ENCODE measurements at regions not wholly inside any gene's neighbourhood (a gene's known extent, or its start where the extent isn't known, plus 50 kb on each side); places are given as distances from the start of the nearest gene placed in this dataset.

- Mint-ChIP-seq H3K9me3 (no peaks in the 10 kb centered on the region), H3K36me3 (ENCODE audit: low read depth) (no peaks in the 10 kb centered on the region), H3K4me3 (no peak overlapping the region), H3K27ac (no peak overlapping the region), H3K4me1 (ENCODE audit: low read depth) (peaks cover 12% of the 10 kb centered on the region), H3K27me3 (ENCODE audit: insufficient read depth) (peaks cover 6% of the 10 kb centered on the region; the same call in 1 of the 2 replicates)
- no peak for DNase-seq
- TF ChIP-seq, protein P1, sequence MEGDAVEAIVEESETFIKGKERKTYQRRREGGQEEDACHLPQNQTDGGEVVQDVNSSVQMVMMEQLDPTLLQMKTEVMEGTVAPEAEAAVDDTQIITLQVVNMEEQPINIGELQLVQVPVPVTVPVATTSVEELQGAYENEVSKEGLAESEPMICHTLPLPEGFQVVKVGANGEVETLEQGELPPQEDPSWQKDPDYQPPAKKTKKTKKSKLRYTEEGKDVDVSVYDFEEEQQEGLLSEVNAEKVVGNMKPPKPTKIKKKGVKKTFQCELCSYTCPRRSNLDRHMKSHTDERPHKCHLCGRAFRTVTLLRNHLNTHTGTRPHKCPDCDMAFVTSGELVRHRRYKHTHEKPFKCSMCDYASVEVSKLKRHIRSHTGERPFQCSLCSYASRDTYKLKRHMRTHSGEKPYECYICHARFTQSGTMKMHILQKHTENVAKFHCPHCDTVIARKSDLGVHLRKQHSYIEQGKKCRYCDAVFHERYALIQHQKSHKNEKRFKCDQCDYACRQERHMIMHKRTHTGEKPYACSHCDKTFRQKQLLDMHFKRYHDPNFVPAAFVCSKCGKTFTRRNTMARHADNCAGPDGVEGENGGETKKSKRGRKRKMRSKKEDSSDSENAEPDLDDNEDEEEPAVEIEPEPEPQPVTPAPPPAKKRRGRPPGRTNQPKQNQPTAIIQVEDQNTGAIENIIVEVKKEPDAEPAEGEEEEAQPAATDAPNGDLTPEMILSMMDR (IDR thresholded peaks at IDR 0.05), result no peak
Measured at GRCh38 chr1:209421978-209422680, 161.4 kb upstream of the CAMK1G start.

- no peaks in the 10 kb centered on the region for H3K9me3 Mint-ChIP-seq
- H3K27ac Mint-ChIP-seq, result no peak overlapping the region
- no peak overlapping the region for H3K4me3 Mint-ChIP-seq
- DNase-seq, result no peak
- no peaks in the 10 kb centered on the region for H3K36me3 Mint-ChIP-seq (ENCODE audit: low read depth)
- TF ChIP-seq, protein P1 (IDR thresholded peaks at IDR 0.05), result no peak
- H3K27me3 Mint-ChIP-seq (ENCODE audit: insufficient read depth), result peaks cover 8% of the 10 kb centered on the region
- peaks cover 6% of the 10 kb centered on the region; the same call in 1 of the 2 replicates for H3K4me1 Mint-ChIP-seq (ENCODE audit: low read depth)
Measured at GRCh38 chr1:209425959-209426358, 157.6 kb upstream of the CAMK1G start.

DNA sequence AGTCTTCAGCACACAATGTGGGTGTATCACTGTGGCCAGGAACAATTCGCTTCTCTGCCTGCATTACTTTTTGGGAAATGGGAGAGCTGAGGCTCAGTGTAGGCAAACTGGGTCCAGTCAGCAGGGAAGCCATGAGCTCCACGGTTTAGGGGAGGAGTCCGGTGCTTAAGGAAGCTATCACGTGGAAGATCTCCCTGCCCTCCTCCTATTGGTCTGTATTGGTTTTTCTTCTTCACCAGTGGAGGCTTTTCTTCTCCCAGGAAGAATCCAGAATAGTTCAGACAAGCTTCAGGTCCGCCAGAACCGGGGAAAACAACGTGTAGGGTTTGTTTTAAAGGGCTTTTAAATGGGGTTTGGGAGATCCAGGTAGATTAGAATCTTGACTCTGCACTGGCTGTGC is 156.2 kb upstream of the CAMK1G start:
- Mint-ChIP-seq H3K4me1 (ENCODE audit: low read depth) (no peaks in the 10 kb centered on the region), H3K9me3 (no peaks in the 10 kb centered on the region), H3K27me3 (ENCODE audit: insufficient read depth) (peaks cover 8% of the 10 kb centered on the region), H3K4me3 (no peak overlapping the region), H3K27ac (no peak overlapping the region), H3K36me3 (ENCODE audit: low read depth) (no peaks in the 10 kb centered on the region)
- DNase-seq, result no peak
- TF ChIP-seq, protein P1 (IDR thresholded peaks at IDR 0.05), result no peak

DNA sequence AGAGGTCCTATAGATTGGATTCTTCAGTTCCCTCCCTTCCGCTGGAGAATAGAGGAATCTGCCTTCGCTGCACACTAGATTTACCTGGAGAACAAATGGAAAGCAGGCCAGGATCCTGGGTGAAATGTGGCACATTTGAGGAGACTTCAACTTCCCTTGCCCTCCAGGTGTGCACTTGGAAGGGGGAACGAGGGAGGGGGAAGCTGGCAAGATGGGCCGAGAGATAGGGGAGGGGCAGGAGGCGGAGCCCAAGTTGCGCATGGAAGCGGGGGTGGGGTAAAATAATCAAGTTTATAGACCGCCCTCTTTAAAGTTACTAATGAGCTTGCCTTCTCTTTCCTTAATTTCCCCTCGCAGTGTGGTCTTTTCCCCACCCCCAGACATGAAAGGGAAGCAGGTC is 155.7 kb upstream of the CAMK1G start:
- H3K4me3 Mint-ChIP-seq, result no peak overlapping the region
- H3K4me1 Mint-ChIP-seq (ENCODE audit: low read depth), result peaks cover 5% of the 10 kb centered on the region
- TF ChIP-seq, protein P1 (IDR thresholded peaks at IDR 0.05), result no peak
- H3K27ac Mint-ChIP-seq, result no peak overlapping the region
- no peaks in the 10 kb centered on the region for H3K36me3 Mint-ChIP-seq (ENCODE audit: low read depth)
- no peak for DNase-seq
- H3K27me3 Mint-ChIP-seq (ENCODE audit: insufficient read depth), result peaks cover 7% of the 10 kb centered on the region
- H3K9me3 Mint-ChIP-seq, result no peaks in the 10 kb centered on the region

GRCh38 chr1:209428241-209428921 is 155.1 kb upstream of the CAMK1G start:
- H3K27ac Mint-ChIP-seq, result no peak overlapping the region

More at GRCh38 chr1:209428241-209428921, 155.1 kb upstream of the CAMK1G start:
- DNase-seq, result no peak
- peaks cover 10% of the 10 kb centered on the region for H3K4me1 Mint-ChIP-seq (ENCODE audit: low read depth)
- no peak overlapping the region for H3K4me3 Mint-ChIP-seq
- TF ChIP-seq, protein P1 (IDR thresholded peaks at IDR 0.05), result no peak
- H3K36me3 Mint-ChIP-seq (ENCODE audit: low read depth), result no peaks in the 10 kb centered on the region
- H3K9me3 Mint-ChIP-seq, result no peaks in the 10 kb centered on the region
- peaks cover 4% of the 10 kb centered on the region for H3K27me3 Mint-ChIP-seq (ENCODE audit: insufficient read depth)

All from HFFc6 (cell line).